Activated CD8-positive, alpha-beta T cell treated with anti-CD3 and anti-CD28 coated beads for 36 hours (primary cell): ENCODE measurements at regions not wholly inside any gene's neighbourhood (a gene's known extent, or its start where the extent isn't known, plus 50 kb on each side); places are given as distances from the start of the nearest gene placed in this dataset.

Source experiments
- ATAC-seq: fragments of 200-7000 bp; cut with Tn5 transposase; one replicate; pipeline ENCODE4 v1.10.0; 2021; ENCODE audit warnings: mild to moderate bottlenecking, moderate library complexity
- CTCF ChIA-PET: fragments of 350-600 bp; sonication (Branson Sonifier 250); formaldehyde crosslinking; loops from one replicate; lab custom pipeline; 2021; ENCODE audit warnings: antibody characterized with exemption; lab: Charles Lee
- POLR2A ChIA-PET: fragments of 350-600 bp; sonication (Branson Sonifier 250); formaldehyde crosslinking; loops from one replicate; lab custom pipeline; 2021; ENCODE audit warnings: antibody characterized with exemption; lab: Charles Lee
- DNase-seq: peaks from one replicate; pipeline ENCODE4 v3.0.0-alpha.2; 2020
- H3K27ac Mint-ChIP-seq: one replicate; pipeline ENCODE4 v1.8.0; 2021; ENCODE audit warnings: mild to moderate bottlenecking, mixed read lengths
- H3K27me3 Mint-ChIP-seq: one replicate; pipeline ENCODE4 v1.8.0; 2021; ENCODE audit warnings: mixed read lengths
- H3K36me3 Mint-ChIP-seq: one replicate; pipeline ENCODE4 v1.8.0; 2021; ENCODE audit warnings: low read depth, mixed read lengths
- H3K4me1 Mint-ChIP-seq: one replicate; pipeline ENCODE4 v1.8.0; 2021; ENCODE audit warnings: low read depth, mixed read lengths
- H3K4me3 Mint-ChIP-seq: one replicate; pipeline ENCODE4 v1.8.0; 2021; ENCODE audit warnings: mild to moderate bottlenecking, moderate library complexity, mixed read lengths
- H3K9me3 Mint-ChIP-seq: one replicate; pipeline ENCODE4 v1.8.0; 2021; ENCODE audit warnings: mixed read lengths
- CTCF ChIP-seq: fragments of 200-600 bp; IDR thresholded peaks from one replicate; pipeline ENCODE4 v1.8.0; 2022; ENCODE audit warnings: antibody characterized with exemption, mild to moderate bottlenecking
- intact Hi-C: fragments of 100-400 bp; cut with micrococcal nuclease; formaldehyde crosslinking; loops from one replicate; pipeline ENCODE4 v1.10.0; 2022

GRCh38 chr18:40325988-40326387 is 1629.0 kb upstream of the PIK3C3 start:
- no peaks in the 10 kb centered on the region for H3K27me3 Mint-ChIP-seq
- intact Hi-C loops = no loop called here
- no peaks in the 10 kb centered on the region for H3K36me3 Mint-ChIP-seq
- H3K4me3 Mint-ChIP-seq = no peak overlapping the region
- POLR2A ChIA-PET = no interaction called here
- no peaks in the 10 kb centered on the region for H3K4me1 Mint-ChIP-seq
- DNase-seq (no peak), ATAC-seq (no peak)
- no peak overlapping the region for H3K27ac Mint-ChIP-seq
- no peak for TF ChIP-seq CTCF
- peaks cover 7% of the 10 kb centered on the region for H3K9me3 Mint-ChIP-seq
- CTCF ChIA-PET = no interaction called here

GRCh38 chr18:40314199-40314598 is 1640.8 kb upstream of the PIK3C3 start:
- Mint-ChIP-seq H3K4me3 (no peak overlapping the region), H3K27me3 (no peaks in the 10 kb centered on the region), H3K27ac (no peak overlapping the region), H3K36me3 (no peaks in the 10 kb centered on the region), H3K9me3 (peaks cover 9% of the 10 kb centered on the region), H3K4me1 (no peaks in the 10 kb centered on the region)
- ChIA-PET POLR2A (no interaction called here), CTCF (no interaction called here)
- ATAC-seq = no peak
- DNase-seq = no peak
- intact Hi-C loops = no loop called here
- no peak for TF ChIP-seq CTCF

GRCh38 chr18:40313030-40313642 is 1641.9 kb upstream of the PIK3C3 start:
- H3K27ac Mint-ChIP-seq = no peak overlapping the region
- H3K27me3 Mint-ChIP-seq = no peaks in the 10 kb centered on the region
- CTCF ChIA-PET = no interaction called here
- no peak overlapping the region for H3K4me3 Mint-ChIP-seq
- H3K9me3 Mint-ChIP-seq = peaks cover 8% of the 10 kb centered on the region
- H3K36me3 Mint-ChIP-seq = no peaks in the 10 kb centered on the region
- no peaks in the 10 kb centered on the region for H3K4me1 Mint-ChIP-seq
- POLR2A ChIA-PET = interaction anchor here (0.6 kb wide), 1 partner anchor 9 kb away, joined by 3 read pairs; no protein-coding TSS in a partner anchor
- intact Hi-C loops = no loop called here
- no peak for TF ChIP-seq CTCF
- DNase-seq (no peak), ATAC-seq (no peak)

GRCh38 chr18:40307627-40308026 is 1647.4 kb upstream of the PIK3C3 start:
- CTCF ChIA-PET = no interaction called here
- TF ChIP-seq CTCF = no peak
- ATAC-seq = no peak
- DNase-seq = no peak
- Mint-ChIP-seq H3K27ac (no peak overlapping the region), H3K36me3 (no peaks in the 10 kb centered on the region), H3K4me1 (no peaks in the 10 kb centered on the region), H3K4me3 (no peak overlapping the region), H3K27me3 (no peaks in the 10 kb centered on the region), H3K9me3 (peaks cover 5% of the 10 kb centered on the region)
- intact Hi-C loops = no loop called here
- POLR2A ChIA-PET = no interaction called here

- intact Hi-C loops = no loop called here
- H3K4me1 Mint-ChIP-seq = no peaks in the 10 kb centered on the region
- H3K9me3 Mint-ChIP-seq = peaks cover 4% of the 10 kb centered on the region
- no peak overlapping the region for H3K27ac Mint-ChIP-seq
- no peaks in the 10 kb centered on the region for H3K36me3 Mint-ChIP-seq
- H3K27me3 Mint-ChIP-seq = no peaks in the 10 kb centered on the region
- no peak for TF ChIP-seq CTCF
- CTCF ChIA-PET = no interaction called here
- POLR2A ChIA-PET = no interaction called here
- ATAC-seq (no peak), DNase-seq (no peak)
- H3K4me3 Mint-ChIP-seq = no peak overlapping the region
Observed at GRCh38 chr18:40296717-40297413, 1658.2 kb upstream of the PIK3C3 start.
